ENCODE measurements at regions not wholly inside any gene's neighbourhood (a gene's known extent, or its start where the extent isn't known, plus 50 kb on each side); places are given as distances from the start of the nearest gene placed in this dataset.

DNA sequence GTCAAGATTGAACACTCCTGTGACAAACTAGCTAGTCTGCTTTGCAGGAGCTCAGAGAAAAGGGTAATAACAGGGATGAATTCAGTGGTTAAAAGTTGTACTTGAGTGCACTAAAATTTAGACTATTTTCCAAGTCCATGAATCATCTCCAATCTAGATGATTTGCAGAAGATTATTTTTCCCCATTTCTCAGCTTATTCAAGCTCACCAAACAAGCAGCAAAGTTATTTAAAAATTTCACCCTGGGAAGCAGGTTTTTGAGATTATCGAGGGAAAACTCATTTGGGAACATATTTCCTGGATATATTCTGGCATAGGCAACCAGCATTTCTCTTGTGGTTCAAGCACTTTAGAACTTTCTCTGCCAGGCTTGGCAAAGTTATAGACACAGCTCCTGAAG lies 311.4 kb downstream of the TLE1 start:
- DNase-seq (ENCODE audit: low read depth, low spot score), result no peak
- no peak overlapping the region for H3K4me3 ChIP-seq (ENCODE audit: low read depth, low read length)
- POLR2A ChIA-PET, result interaction anchor here (0.6 kb wide), 1 partner anchor 9 kb away, joined by 3 read pairs; no protein-coding TSS in a partner anchor
- TF ChIP-seq, protein P1, sequence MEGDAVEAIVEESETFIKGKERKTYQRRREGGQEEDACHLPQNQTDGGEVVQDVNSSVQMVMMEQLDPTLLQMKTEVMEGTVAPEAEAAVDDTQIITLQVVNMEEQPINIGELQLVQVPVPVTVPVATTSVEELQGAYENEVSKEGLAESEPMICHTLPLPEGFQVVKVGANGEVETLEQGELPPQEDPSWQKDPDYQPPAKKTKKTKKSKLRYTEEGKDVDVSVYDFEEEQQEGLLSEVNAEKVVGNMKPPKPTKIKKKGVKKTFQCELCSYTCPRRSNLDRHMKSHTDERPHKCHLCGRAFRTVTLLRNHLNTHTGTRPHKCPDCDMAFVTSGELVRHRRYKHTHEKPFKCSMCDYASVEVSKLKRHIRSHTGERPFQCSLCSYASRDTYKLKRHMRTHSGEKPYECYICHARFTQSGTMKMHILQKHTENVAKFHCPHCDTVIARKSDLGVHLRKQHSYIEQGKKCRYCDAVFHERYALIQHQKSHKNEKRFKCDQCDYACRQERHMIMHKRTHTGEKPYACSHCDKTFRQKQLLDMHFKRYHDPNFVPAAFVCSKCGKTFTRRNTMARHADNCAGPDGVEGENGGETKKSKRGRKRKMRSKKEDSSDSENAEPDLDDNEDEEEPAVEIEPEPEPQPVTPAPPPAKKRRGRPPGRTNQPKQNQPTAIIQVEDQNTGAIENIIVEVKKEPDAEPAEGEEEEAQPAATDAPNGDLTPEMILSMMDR (IDR thresholded peaks at IDR 0.05; ENCODE audit: insufficient read depth, low read length, missing control alignments), result no peak
- CTCF ChIA-PET, result interaction anchor here (1.1 to 1.5 kb wide), 2 partner anchors 9 kb away, joined by 3 read pairs; no protein-coding TSS in a partner anchor

DNA sequence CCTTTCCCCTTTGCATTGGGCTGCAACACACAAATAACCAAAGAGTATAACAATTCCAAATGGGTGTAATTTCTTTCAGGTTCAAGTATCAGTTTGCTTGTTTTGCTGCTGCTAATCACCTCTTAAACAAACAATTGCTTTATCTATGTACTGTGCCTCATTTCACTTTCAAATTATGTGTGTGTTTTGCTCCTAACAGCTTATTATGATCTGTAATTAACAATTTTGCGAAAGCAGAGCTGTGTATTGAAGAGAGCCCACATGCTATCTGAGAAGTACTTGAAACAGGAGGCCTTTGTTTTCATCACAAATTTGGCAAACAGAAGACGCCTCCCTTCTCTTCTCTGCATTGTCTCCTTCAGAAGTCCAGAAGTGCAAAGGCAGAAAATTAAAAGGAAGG lies 312.0 kb downstream of the TLE1 start:
- TF ChIP-seq, protein P1 (IDR thresholded peaks at IDR 0.05; ENCODE audit: insufficient read depth, low read length, missing control alignments), result no peak
- no peak for DNase-seq (ENCODE audit: low read depth, low spot score)
- POLR2A ChIA-PET, result no interaction called here
- no peak overlapping the region for H3K4me3 ChIP-seq (ENCODE audit: low read depth, low read length)
- CTCF ChIA-PET, result interaction anchor here (1.5 kb wide), 1 partner anchor 9 kb away, joined by 3 read pairs; no protein-coding TSS in a partner anchor

DNA sequence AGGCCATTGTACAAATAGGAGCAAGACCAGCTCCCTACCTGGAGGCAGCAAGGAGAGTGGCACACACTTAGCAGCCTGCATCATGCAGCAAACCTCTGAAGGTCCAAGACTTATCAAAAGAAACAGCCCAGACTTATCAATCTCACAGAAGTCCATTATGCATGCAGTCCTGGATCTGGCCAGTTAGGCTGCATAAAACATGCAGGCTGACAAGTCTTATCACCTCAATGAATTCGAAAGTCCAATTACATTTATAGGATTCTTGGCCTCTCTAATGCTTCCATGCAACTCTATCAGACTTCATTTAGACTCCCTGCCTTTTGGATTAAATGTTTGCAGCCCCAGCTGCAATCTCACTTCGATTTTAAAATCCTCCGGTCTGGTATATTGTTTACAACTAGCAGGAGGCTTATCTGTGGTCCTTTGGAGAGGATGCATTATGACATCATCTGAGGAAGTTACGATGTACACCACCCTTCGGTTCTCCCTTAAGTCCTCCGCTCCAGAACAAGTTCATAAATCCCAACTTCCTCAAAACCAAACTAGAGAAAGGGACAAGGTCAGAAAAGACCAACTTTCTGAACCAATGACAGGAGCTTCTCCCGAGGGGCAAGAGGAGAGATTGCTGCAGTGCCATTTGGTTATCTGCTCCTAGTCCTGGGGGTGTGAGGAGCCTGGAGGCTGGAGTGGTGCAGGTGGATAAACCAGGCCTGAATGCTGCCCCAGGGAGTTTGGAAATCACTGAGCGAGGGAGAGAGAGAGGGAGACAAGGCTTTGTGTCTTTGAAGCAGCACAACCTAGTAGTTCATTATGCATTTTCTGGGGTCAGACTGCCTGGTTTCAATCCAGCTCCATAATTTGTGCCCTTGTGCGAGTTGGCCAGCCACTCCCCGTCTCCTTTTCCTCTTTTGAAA lies 313.9 kb downstream of the TLE1 start:
- TF ChIP-seq, protein P1 (IDR thresholded peaks at IDR 0.05; ENCODE audit: insufficient read depth, low read length, missing control alignments), result no peak

DNA sequence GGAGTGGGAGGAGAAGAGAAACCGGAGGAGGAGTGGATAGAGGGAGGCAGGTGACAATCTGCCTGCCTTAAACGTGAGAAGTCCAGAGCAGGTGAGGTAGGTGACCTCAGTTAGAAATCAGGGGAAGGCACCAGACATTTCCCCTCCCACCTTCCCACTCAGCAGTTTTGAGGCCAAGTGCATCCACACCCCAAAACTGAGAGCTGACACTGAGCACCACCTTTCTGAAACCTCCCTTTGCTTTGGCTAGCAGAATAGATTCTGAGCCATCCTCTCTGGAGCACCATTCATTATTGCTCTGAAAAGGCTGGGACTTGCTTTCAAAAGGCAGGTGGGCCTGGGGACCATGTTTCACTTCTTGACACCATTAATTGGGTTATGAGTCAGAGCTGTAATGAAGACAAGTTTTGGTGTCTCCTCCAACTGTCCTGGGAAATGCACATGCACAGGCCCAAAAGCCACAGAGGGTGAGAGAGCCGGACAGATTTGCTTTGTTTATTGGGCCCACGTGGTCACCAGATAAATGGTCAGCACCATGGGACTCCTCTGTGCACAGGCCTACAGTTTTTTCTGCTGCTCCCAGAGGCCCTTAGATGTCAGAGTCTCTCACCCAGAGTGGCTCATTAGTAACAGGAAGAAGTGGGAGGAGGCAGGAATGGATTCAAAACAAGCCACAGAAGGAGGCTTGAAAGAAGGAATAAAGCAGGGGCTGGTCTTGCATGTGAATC lies 314.7 kb downstream of the TLE1 start:
- CTCF ChIA-PET, result interaction anchor here (1.0 kb wide), 1 partner anchor 9 kb away, joined by 3 read pairs; no protein-coding TSS in a partner anchor
- no peak overlapping the region for H3K4me3 ChIP-seq (ENCODE audit: low read depth, low read length)
- DNase-seq (ENCODE audit: low read depth, low spot score), result no peak
- POLR2A ChIA-PET, result no interaction called here
- TF ChIP-seq, protein P1 (IDR thresholded peaks at IDR 0.05; ENCODE audit: insufficient read depth, low read length, missing control alignments), result no peak

More for the DNA sequence above, 313.9 kb downstream of the TLE1 start:
- DNase-seq (ENCODE audit: low read depth, low spot score), result no peak
- POLR2A ChIA-PET, result no interaction called here
- H3K4me3 ChIP-seq (ENCODE audit: low read depth, low read length), result no peak overlapping the region
- CTCF ChIA-PET, result interaction anchor here (1.0 kb wide), 1 partner anchor 8 kb away, joined by 3 read pairs; no protein-coding TSS in a partner anchor

DNA sequence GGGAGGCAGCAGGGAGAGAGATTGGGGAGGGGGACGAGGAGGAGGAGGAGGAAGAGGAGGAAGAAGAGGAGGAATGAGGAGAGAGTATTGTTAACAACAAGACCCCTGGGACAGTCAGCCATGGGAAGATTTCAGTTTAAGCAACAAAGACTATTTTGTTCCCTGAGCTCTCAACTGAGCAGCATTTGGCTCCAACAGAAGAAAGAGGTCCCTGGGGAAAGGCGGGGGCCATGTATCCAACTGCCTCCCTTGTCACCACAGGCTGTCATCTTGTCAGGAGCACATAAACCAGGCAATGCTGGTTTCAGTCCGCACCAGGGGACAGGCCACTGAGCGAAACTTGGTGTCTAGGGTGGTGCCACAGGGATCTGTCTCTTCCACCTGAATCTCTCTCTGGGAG lies 316.1 kb downstream of the TLE1 start:
- POLR2A ChIA-PET, result no interaction called here
- CTCF ChIA-PET, result no interaction called here
- TF ChIP-seq, protein P1 (IDR thresholded peaks at IDR 0.05; ENCODE audit: insufficient read depth, low read length, missing control alignments), result no peak
- no peak overlapping the region for H3K4me3 ChIP-seq (ENCODE audit: low read depth, low read length)
- DNase-seq (ENCODE audit: low read depth, low spot score), result no peak
